ENCODE measurements at regions not wholly inside any gene's neighbourhood (a gene's known extent, or its start where the extent isn't known, plus 50 kb on each side); places are given as distances from the start of the nearest gene placed in this dataset.

DNA sequence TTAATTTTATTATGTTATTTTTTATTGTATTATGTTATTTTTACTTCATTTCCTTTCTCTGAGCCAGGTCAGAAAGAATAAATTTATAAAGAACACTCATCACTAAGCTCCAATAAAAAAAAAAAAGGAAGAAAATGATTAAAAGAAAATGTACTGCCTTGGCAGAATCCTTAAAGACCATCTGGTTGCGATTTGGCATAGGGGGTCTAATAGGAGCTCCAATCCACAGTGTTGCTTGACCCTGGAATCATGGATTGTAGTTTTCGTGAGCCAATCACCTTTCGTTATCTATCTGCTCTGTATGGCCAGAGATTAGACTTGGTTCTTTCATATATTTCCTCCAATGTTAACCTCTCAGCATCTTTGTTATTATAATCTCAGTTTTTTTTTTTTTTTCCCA lies 421.8 kb upstream of the MCTP2 start:
- in situ Hi-C loops (cut with HindIII; ENCODE audit: low pct_ligation_motif_present, low sequenced_read_pairs) = no loop called here
- no peak for DNase-seq
- TF ChIP-seq, protein P1, sequence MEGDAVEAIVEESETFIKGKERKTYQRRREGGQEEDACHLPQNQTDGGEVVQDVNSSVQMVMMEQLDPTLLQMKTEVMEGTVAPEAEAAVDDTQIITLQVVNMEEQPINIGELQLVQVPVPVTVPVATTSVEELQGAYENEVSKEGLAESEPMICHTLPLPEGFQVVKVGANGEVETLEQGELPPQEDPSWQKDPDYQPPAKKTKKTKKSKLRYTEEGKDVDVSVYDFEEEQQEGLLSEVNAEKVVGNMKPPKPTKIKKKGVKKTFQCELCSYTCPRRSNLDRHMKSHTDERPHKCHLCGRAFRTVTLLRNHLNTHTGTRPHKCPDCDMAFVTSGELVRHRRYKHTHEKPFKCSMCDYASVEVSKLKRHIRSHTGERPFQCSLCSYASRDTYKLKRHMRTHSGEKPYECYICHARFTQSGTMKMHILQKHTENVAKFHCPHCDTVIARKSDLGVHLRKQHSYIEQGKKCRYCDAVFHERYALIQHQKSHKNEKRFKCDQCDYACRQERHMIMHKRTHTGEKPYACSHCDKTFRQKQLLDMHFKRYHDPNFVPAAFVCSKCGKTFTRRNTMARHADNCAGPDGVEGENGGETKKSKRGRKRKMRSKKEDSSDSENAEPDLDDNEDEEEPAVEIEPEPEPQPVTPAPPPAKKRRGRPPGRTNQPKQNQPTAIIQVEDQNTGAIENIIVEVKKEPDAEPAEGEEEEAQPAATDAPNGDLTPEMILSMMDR (IDR thresholded peaks at IDR 0.05; ENCODE audit: low read depth, low read length, missing control alignments) = no peak
- Histone ChIP-seq H3K27ac (no peak overlapping the region), H3K4me3 (ENCODE audit: low read depth, low read length) (no peak overlapping the region), H3K27me3 (replicated peaks) (no peaks in the 10 kb centered on the region), H3K36me3 (replicated peaks) (no peaks in the 10 kb centered on the region)

DNA sequence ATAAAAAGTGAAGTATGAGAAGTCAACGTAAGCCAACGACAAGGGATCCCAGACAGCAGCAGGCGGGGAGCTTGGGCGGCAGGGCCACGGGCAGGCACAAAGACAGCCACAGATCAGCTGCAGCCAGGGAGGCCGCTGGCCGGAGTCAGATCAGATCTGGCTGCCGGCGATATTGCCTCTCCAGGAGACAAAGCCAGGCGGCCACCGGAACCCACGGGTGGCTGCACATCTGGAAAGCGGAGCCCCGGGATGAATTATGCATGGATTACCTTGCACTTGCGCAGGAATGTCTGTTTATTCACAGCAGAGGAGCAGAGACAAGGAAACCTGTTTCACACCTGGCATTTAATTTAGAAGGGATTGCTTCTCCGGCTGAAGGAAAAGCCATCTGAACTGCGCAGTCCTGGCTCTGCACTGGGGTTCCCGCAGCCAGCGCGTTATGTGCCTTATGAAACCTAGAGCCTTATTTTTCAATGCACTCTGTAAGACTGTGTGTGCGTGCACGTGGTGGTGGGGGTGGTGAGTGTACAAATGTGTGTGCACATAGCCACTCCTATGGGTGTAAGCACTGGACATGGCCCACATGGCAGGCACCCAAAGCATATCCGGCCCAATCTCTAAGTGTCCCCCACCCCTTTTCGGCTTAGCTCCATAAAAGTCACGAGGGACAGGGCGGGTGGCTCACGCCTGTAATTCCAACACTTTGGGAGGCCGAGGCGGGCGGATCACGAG lies 427.8 kb upstream of the MCTP2 start:
- no peak for DNase-seq
- Histone ChIP-seq H3K27me3 (replicated peaks) (no peaks in the 10 kb centered on the region), H3K36me3 (replicated peaks) (no peaks in the 10 kb centered on the region), H3K4me3 (ENCODE audit: low read depth, low read length) (no peak overlapping the region), H3K27ac (no peak overlapping the region)
- in situ Hi-C loops (cut with HindIII; ENCODE audit: low pct_ligation_motif_present, low sequenced_read_pairs) = no loop called here
- TF ChIP-seq, protein P1 (IDR thresholded peaks at IDR 0.05; ENCODE audit: low read depth, low read length, missing control alignments) = no peak

DNA sequence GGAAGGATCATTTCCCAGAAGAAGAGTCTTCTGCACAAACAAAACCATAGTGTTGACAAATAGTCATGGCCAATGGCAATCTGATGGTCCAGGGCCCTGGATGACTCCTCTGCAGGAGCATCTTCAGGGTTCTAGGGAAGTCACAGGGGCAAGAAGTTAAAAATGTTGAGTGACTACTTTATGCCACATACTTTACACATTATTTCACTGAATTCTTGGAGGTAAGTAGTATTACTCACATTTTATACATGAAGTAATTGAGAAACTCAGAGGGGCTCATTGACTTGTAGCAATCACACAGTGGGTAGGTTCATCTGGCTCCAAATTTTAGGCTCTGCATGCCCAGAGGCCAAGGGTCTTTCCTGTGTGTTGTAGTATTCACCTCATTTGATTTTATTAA lies 430.2 kb upstream of the MCTP2 start:
- Histone ChIP-seq H3K27ac (no peak overlapping the region), H3K27me3 (replicated peaks) (no peaks in the 10 kb centered on the region), H3K4me3 (ENCODE audit: low read depth, low read length) (no peak overlapping the region), H3K36me3 (replicated peaks) (no peaks in the 10 kb centered on the region)
- in situ Hi-C loops (cut with HindIII; ENCODE audit: low pct_ligation_motif_present, low sequenced_read_pairs) = no loop called here
- no peak for DNase-seq
- TF ChIP-seq, protein P1 (IDR thresholded peaks at IDR 0.05; ENCODE audit: low read depth, low read length, missing control alignments) = no peak

DNA sequence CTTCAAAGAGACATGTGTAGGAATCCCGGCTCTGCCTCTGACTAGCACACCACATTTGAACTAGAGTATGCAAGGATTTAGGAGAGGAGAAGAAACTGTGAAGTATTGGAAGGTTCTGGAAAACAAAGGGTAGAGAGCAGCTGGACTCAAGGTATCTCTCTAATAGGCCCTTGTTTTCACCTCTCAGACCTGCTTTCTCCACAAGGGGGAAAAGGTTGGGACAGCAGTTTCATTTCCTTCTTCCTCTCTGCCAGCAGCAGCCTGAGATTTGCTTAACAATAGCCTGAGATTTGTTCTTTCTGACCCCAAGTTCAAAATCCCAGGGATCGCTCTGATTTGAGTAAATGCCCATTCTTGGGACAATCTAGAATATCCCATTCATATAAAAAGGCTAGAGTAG lies 430.6 kb upstream of the MCTP2 start:
- H3K4me3 ChIP-seq (ENCODE audit: low read depth, low read length) = no peak overlapping the region
- no peaks in the 10 kb centered on the region for H3K27me3 ChIP-seq (replicated peaks)
- no peak overlapping the region for H3K27ac ChIP-seq
- in situ Hi-C loops (cut with HindIII; ENCODE audit: low pct_ligation_motif_present, low sequenced_read_pairs) = no loop called here
- TF ChIP-seq, protein P1 (IDR thresholded peaks at IDR 0.05; ENCODE audit: low read depth, low read length, missing control alignments) = no peak
- no peak for DNase-seq
- no peaks in the 10 kb centered on the region for H3K36me3 ChIP-seq (replicated peaks)

DNA sequence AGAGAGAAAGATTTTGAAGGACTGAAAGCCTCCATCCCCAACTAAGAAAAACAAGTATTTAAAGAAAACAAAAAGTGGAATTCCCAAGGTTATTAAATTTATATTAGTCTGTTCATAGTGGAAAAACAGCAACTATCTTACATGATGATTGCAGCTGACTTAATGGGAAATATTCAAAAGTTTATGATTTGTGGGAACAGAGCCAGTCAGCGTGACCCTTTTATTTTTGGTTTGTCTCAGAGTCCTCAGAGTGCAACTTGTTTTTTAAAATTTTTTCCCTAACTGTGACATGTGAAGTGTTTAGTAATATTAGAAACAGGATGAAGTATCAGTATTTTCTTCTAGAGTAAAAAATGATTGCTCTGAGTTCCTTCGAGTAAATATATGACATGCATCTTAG lies 441.9 kb upstream of the MCTP2 start:
- Histone ChIP-seq H3K27ac (no peak overlapping the region), H3K27me3 (replicated peaks) (no peaks in the 10 kb centered on the region), H3K36me3 (replicated peaks) (no peaks in the 10 kb centered on the region), H3K4me3 (ENCODE audit: low read depth, low read length) (no peak overlapping the region)
- TF ChIP-seq, protein P1 (IDR thresholded peaks at IDR 0.05; ENCODE audit: low read depth, low read length, missing control alignments) = no peak
- DNase-seq = no peak
- in situ Hi-C loops (cut with HindIII; ENCODE audit: low pct_ligation_motif_present, low sequenced_read_pairs) = no loop called here

DNA sequence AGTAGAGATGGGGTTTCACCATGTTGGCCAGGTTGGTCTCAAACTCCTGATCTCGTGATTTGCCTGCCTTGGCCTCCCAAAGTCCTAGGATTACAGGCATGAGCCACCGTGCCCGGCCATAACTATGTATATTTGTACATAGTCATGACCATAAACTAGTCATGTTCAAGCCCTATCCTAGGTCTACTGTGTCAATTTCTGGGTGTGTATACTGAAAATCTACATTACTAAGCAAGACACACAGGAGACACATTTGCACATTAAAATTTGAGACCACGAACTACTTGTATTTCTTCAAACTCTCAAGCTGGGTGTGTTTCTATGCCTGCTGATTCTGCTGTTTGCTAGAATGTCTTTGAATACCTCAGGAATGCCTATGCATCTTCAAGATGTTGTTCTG lies 451.3 kb upstream of the MCTP2 start:
- in situ Hi-C loops (cut with HindIII; ENCODE audit: low pct_ligation_motif_present, low sequenced_read_pairs) = no loop called here
- no peak overlapping the region for H3K4me3 ChIP-seq (ENCODE audit: low read depth, low read length)
- TF ChIP-seq, protein P1 (IDR thresholded peaks at IDR 0.05; ENCODE audit: low read depth, low read length, missing control alignments) = no peak

More for the DNA sequence above, 451.3 kb upstream of the MCTP2 start:
- no peaks in the 10 kb centered on the region for H3K27me3 ChIP-seq (replicated peaks)
- H3K27ac ChIP-seq = no peak overlapping the region
- DNase-seq = no peak
- no peaks in the 10 kb centered on the region for H3K36me3 ChIP-seq (replicated peaks)

All from brain microvascular endothelial cell (primary cell).